ENCODE measurements at regions not wholly inside any gene's neighbourhood (a gene's known extent, or its start where the extent isn't known, plus 50 kb on each side); places are given as distances from the start of the nearest gene placed in this dataset.

DNA sequence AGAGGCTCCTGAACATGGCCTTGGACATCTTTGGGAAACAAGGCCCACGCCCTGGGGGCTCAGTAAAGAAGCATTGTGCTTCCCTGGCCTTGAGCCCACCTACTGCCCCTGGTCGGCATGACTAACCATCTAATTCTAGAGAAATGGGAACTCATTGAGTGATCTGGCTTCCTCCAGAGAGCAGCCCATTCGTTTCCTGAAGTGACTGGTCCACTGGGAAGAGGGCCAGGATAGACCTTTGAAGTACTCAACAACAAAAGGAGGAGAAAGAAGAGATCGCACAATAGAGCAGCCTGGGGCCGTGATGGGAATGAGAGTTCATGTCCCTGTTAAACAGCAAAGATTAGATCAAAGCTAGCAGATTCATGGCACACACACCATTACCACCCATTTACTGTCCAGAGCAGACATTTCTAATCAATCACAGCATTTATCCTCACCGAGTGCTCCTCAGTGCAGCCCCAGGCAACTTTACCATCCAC is 514.4 kb upstream of the PROK2 start (continued):
- TF ChIP-seq, protein P1, sequence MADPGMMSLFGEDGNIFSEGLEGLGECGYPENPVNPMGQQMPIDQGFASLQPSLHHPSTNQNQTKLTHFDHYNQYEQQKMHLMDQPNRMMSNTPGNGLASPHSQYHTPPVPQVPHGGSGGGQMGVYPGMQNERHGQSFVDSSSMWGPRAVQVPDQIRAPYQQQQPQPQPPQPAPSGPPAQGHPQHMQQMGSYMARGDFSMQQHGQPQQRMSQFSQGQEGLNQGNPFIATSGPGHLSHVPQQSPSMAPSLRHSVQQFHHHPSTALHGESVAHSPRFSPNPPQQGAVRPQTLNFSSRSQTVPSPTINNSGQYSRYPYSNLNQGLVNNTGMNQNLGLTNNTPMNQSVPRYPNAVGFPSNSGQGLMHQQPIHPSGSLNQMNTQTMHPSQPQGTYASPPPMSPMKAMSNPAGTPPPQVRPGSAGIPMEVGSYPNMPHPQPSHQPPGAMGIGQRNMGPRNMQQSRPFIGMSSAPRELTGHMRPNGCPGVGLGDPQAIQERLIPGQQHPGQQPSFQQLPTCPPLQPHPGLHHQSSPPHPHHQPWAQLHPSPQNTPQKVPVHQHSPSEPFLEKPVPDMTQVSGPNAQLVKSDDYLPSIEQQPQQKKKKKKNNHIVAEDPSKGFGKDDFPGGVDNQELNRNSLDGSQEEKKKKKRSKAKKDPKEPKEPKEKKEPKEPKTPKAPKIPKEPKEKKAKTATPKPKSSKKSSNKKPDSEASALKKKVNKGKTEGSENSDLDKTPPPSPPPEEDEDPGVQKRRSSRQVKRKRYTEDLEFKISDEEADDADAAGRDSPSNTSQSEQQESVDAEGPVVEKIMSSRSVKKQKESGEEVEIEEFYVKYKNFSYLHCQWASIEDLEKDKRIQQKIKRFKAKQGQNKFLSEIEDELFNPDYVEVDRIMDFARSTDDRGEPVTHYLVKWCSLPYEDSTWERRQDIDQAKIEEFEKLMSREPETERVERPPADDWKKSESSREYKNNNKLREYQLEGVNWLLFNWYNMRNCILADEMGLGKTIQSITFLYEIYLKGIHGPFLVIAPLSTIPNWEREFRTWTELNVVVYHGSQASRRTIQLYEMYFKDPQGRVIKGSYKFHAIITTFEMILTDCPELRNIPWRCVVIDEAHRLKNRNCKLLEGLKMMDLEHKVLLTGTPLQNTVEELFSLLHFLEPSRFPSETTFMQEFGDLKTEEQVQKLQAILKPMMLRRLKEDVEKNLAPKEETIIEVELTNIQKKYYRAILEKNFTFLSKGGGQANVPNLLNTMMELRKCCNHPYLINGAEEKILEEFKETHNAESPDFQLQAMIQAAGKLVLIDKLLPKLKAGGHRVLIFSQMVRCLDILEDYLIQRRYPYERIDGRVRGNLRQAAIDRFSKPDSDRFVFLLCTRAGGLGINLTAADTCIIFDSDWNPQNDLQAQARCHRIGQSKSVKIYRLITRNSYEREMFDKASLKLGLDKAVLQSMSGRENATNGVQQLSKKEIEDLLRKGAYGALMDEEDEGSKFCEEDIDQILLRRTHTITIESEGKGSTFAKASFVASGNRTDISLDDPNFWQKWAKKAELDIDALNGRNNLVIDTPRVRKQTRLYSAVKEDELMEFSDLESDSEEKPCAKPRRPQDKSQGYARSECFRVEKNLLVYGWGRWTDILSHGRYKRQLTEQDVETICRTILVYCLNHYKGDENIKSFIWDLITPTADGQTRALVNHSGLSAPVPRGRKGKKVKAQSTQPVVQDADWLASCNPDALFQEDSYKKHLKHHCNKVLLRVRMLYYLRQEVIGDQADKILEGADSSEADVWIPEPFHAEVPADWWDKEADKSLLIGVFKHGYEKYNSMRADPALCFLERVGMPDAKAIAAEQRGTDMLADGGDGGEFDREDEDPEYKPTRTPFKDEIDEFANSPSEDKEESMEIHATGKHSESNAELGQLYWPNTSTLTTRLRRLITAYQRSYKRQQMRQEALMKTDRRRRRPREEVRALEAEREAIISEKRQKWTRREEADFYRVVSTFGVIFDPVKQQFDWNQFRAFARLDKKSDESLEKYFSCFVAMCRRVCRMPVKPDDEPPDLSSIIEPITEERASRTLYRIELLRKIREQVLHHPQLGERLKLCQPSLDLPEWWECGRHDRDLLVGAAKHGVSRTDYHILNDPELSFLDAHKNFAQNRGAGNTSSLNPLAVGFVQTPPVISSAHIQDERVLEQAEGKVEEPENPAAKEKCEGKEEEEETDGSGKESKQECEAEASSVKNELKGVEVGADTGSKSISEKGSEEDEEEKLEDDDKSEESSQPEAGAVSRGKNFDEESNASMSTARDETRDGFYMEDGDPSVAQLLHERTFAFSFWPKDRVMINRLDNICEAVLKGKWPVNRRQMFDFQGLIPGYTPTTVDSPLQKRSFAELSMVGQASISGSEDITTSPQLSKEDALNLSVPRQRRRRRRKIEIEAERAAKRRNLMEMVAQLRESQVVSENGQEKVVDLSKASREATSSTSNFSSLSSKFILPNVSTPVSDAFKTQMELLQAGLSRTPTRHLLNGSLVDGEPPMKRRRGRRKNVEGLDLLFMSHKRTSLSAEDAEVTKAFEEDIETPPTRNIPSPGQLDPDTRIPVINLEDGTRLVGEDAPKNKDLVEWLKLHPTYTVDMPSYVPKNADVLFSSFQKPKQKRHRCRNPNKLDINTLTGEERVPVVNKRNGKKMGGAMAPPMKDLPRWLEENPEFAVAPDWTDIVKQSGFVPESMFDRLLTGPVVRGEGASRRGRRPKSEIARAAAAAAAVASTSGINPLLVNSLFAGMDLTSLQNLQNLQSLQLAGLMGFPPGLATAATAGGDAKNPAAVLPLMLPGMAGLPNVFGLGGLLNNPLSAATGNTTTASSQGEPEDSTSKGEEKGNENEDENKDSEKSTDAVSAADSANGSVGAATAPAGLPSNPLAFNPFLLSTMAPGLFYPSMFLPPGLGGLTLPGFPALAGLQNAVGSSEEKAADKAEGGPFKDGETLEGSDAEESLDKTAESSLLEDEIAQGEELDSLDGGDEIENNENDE (IDR thresholded peaks at IDR 0.05; ENCODE audit: insufficient replicate concordance, low read length) = no peak
- TF ChIP-seq TEAD4 (IDR thresholded peaks at IDR 0.05; ENCODE audit: low read depth, low read length) = no peak

Measured in H1 (cell line).